HG03097 (cell line): ENCODE measurements at regions not wholly inside any gene's neighbourhood (a gene's known extent, or its start where the extent isn't known, plus 50 kb on each side); places are given as distances from the start of the nearest gene placed in this dataset.
"Not testable (repeated sequence)": the region's sequence is repeated elsewhere in the genome, so short reads cannot be mapped to it uniquely, and the experiment has no call there.

ENCODE experiments used
- ATAC-seq: cut with Tn5 transposase; IDR thresholded peaks from one replicate; pipeline ENCODE4 v1.9.1; 2021; ENCODE audit not compliant: unreplicated experiment, low FRiP score

DNA sequence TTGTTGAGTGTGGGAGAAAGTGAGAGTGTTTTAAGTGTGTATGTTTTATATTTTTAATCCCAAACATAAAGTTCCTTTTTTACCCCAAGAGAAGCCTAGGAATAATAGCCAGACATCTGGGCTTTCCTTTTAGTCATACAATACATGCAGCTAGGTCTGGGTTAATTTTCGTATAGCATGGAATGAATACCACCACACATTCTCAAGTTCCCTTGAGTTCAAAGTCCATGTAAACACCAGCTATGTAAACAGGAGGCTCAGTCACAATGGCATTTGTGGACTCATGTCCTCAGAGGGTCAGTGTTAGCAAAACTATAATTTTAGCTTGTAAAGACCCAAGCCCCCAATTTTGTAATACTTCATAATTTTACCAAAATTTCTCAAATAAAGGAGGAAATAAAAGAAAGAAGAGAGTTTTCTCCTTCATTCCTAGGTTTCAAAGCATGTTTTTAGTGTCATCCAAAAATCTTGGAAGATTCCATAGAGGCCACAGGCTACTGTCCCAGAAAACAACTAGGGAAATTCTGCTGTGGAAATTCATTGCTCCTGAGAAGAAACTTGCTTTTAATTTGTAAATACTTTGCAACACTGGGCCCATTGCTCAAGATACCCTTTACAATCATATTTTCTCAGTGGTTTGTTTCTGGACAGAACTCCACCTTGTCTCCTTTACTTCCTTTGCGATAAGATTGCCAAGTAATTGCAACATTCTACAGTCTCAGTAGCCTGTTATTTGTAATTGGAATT, 671.2 kb downstream of the COL12A1 start:
- ATAC-seq, result no peak

GRCh38 chr6:74519163-74519562, 686.7 kb downstream of the COL12A1 start:
- ATAC-seq, result no peak

DNA sequence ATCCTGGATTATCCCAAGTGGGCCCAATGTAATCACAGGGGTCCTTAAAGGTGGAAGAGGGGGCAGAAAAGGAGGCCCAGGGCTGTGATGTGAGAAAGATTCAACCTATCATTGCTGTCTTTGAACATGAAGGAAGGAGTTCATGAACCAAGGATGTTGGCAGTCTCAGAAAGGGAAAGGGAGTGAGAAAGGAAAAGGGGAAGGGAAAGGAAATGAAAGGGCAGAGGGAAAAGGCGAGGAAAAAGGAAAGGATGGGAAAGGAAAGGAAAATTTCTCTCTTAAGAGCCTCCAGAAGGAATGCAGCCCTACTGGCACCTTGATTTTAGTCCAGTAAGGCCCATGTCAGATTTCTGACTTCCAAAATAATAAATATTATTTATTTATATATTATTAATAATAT, 687.8 kb downstream of the COL12A1 start:
- ATAC-seq, result no peak

GRCh38 chr6:74510878-74511277, 695.0 kb downstream of the COL12A1 start:
- ATAC-seq, result no peak

- no peak for ATAC-seq
Measured at GRCh38 chr6:74507649-74508048, 698.2 kb downstream of the COL12A1 start.

- no peak for ATAC-seq
Measured at GRCh38 chr6:74505391-74505790, 700.5 kb downstream of the COL12A1 start.

GRCh38 chr6:74504941-74505340, 700.9 kb downstream of the COL12A1 start:
- ATAC-seq, result no peak

- no peak for ATAC-seq
Measured at GRCh38 chr6:74492587-74492986, 713.3 kb downstream of the COL12A1 start.

- ATAC-seq, result no peak
Measured at GRCh38 chr6:74491844-74492374, 713.9 kb downstream of the COL12A1 start.

- ATAC-seq, result not testable (repeated sequence)
Measured at GRCh38 chr6:74488726-74489125, 717.1 kb downstream of the COL12A1 start.

DNA sequence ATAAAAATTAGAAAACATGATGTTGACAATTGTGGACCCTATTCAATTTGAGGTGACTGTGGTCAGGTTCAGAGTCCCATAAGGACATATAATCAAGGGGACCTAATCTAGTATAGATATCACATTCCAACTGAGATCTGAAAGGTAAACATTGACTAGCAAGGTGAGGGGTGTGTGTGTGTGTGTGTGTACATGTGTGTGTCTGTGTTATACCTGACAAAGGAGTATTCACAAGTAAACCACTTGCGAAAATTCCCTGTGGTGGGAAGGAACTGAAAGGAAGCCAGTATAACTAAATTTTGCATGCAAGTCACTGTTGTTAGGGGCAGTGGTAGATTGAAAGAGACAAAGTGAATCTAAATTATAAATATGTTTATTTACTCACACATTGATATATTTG, 723.7 kb downstream of the COL12A1 start:
- ATAC-seq, result no peak

GRCh38 chr6:74480561-74480960, 725.3 kb downstream of the COL12A1 start:
- ATAC-seq, result no peak

DNA sequence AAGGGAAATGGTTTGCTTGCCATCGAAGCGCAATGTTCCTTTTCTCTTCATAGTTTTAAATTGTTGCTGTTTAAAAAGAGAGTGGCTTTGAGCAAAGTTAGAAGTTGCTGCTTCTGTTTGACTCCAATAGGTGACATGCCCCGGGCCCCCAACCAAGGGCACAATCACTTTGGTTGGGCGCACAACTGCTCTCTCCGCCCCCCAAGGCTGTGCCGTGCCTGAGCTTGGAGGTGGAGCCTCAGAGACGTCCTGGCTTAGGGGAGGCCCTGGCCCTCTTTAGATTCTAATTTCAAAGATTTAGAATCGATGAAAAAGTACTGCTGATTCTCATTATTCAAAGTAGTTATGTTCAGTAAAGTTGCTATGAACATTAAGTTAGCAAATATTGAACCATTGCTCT, 725.9 kb downstream of the COL12A1 start:
- ATAC-seq, result no peak

GRCh38 chr6:74479420-74479819, 726.4 kb downstream of the COL12A1 start:
- no peak for ATAC-seq

GRCh38 chr6:74474046-74474445, 731.8 kb downstream of the COL12A1 start:
- ATAC-seq, result not testable (repeated sequence)

GRCh38 chr6:74468552-74468951, 737.3 kb downstream of the COL12A1 start:
- not testable (repeated sequence) for ATAC-seq

DNA sequence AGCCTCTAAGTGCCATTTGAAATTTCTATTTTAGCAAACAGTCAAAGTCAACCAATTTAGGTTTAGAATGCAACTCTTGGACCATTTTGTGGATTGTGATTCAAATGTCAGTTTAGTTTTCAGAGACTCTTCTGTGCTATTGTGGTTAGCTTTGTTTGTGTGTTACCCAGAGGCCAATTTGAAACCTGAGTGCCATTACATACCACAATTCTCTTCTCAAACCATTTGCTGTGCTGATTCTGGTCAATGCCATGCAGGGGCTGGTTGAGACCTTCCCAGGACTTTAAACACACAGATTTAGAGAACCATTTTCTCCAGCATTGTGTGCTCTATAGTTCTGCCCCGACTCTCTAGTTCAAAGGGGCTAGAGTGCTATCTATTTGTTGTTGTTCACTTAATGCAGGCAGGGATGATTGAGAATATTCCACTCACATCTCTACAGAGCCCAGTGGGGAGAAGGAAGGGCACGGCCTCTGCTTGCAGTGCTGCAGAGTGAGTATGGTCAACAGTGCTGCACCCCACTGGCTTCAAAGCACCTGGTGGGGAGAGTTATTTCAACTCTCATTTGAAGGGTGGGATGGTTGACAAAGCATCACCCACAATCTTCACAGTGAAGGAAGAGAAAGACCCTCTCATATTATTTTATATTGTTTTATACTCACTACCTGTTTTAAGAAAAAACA, 738.2 kb downstream of the COL12A1 start:
- no peak for ATAC-seq

GRCh38 chr6:74466572-74466971, 739.3 kb downstream of the COL12A1 start:
- ATAC-seq, result no peak

DNA sequence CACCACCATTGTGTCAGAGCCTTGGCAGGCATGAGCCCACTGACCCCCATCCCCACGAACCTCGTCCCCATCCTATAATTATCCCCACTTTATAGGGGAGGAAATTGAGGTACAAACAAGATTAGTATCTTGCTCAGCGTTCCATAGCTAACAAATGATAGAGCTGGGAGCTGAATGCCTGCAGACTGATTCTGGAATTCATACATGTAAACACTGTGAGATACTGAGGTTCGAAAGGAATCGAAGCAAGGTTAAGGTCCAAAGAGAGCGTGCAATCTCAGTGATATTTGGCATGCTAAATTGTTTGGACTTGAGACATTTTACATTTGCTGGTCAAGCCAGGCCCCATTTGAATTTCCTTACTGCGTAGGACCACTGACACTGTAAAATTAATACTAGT, 746.6 kb downstream of the COL12A1 start:
- no peak for ATAC-seq

DNA sequence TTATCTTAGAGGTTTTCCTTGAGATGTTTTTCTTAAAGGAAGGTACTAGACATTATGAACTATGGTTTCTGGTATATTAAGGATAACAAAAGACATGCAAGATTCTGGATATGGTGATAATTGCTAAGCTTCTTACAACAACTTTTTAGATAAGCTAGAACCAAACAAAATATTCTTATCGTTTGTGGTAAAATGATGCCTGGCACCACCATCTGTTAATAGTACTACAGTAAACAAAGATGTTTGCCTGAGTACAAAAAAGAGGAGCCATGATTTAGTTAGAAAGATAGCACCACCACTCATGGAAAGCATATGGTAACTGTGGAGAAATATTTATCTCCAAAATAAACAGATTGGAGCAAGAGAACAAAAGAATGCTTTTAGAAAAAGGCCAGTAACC, 747.3 kb downstream of the COL12A1 start:
- no peak for ATAC-seq

DNA sequence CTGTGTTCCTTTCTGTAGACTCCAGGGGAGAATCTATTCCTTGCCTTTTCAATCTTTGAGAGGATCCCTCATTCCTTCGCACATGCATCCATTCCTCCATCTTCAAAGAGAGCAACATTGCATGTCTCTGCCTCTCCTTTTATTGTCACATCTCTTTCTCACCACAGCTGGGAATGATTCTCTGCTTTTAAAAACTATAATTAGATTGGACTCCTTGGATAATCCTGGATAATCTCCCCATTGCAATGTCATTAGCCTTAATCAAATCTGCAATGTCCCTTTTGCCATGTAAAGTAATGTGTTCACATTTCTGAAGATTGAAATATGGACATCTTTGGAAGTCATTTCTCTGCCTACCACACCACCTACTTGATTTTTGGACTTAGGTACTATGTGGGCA, 750.1 kb downstream of the COL12A1 start:
- no peak for ATAC-seq

DNA sequence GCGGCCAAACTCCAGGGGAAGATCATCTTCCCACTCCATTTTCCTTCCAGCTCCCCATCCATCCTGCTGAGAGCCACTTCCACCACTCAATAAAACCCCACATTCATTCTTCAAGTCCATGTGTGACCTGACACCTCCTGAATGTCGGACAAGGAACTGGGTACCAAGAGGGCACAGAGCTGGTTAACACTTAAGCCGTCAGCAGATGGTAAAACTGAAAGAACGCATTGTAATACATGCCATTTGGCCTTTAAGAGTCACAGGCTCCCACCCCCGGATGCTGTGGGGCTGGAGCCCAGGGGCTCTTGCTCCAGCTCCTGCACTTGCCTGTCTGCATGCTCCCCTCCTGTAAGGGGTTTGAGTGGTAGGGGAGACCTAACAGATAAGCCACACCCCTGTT, 753.9 kb downstream of the COL12A1 start:
- no peak for ATAC-seq
